Kidney epithelial cell (primary cell): ENCODE measurements at regions not wholly inside any gene's neighbourhood (a gene's known extent, or its start where the extent isn't known, plus 50 kb on each side); places are given as distances from the start of the nearest gene placed in this dataset.

Source experiments
- DNase-seq: peaks from one replicate; pipeline ENCODE4 v3.0.0-alpha.2; 2010; ENCODE audit warnings: low read depth
- H3K27me3 ChIP-seq: 2 replicates; pipeline ENCODE4 v1.6.0; 2011; ENCODE audit warnings: low read length; ENCODE audit not compliant: control insufficient read depth, insufficient read depth
- H3K36me3 ChIP-seq: 2 replicates; pipeline ENCODE4 v1.5.1; 2011; ENCODE audit warnings: low read length; ENCODE audit not compliant: control insufficient read depth, insufficient read depth
- H3K4me3 ChIP-seq: 2 replicates; pipeline ENCODE4 v1.5.1; 2011; ENCODE audit warnings: low read depth, mild to moderate bottlenecking, control low read depth, low read length
- CTCF ChIP-seq: IDR thresholded peaks from 2 replicates; pipeline ENCODE4 v1.5.1; 2011; ENCODE audit warnings: mild to moderate bottlenecking, moderate library complexity, low read length, control low read depth, inconsistent platforms; ENCODE audit not compliant: insufficient read depth, poor library complexity, severe bottlenecking

DNA sequence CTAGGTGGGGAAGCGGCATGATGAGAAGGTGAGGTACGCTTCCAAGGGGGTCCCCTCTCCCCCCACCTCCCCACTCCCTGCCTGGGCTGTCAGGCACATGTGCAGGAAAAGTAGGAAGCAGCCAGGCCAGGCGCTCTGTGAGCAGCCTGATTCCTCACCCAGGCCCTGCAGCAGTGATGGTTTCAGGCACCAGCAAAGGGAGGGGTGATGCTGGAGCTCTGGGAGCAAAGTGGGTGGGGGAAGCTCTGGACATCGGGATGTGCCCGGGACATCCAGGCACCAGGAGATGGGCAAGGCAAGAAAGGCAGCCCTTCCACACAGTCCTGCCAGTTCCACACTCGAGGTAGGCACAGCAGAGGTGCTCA is 106.1 kb downstream of the CRYAA start:
- no peak for DNase-seq
- no peaks in the 10 kb centered on the region for H3K36me3 ChIP-seq
- no peak for TF ChIP-seq CTCF
- H3K4me3 ChIP-seq: no peak overlapping the region
- peaks cover 60% of the 10 kb centered on the region for H3K27me3 ChIP-seq

GRCh38 chr21:43274022-43274945 is 105.5 kb downstream of the CRYAA start:
- no peak for TF ChIP-seq CTCF
- Histone ChIP-seq H3K4me3 (no peak overlapping the region), H3K36me3 (no peaks in the 10 kb centered on the region), H3K27me3 (peaks cover 57% of the 10 kb centered on the region)
- DNase-seq: no peak

DNA sequence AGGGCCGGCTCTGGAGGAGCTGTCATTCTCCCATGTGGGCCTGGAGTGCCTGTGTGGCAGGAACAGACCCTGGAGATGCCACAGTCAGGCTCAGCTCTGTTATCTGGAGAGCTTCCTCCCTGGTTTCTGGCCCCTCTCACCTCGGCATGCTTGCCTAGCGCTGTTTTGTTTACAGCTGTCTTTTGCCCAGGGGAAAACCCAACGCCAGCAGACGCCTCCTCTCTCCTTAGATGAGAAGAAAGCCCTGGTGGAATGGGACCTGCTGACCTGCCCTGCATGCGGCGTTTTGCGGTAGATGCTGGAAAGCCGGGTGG is 104.9 kb downstream of the CRYAA start:
- H3K27me3 ChIP-seq: peaks cover 51% of the 10 kb centered on the region
- no peak overlapping the region for H3K4me3 ChIP-seq
- no peak for TF ChIP-seq CTCF
- no peak for DNase-seq
- no peaks in the 10 kb centered on the region for H3K36me3 ChIP-seq

GRCh38 chr21:43273016-43273707 is 104.4 kb downstream of the CRYAA start:
- H3K27me3 ChIP-seq: peaks cover 46% of the 10 kb centered on the region
- DNase-seq: no peak
- no peak overlapping the region for H3K4me3 ChIP-seq
- TF ChIP-seq CTCF: no peak
- no peaks in the 10 kb centered on the region for H3K36me3 ChIP-seq

GRCh38 chr21:43272591-43272990 is 103.8 kb downstream of the CRYAA start:
- no peak for TF ChIP-seq CTCF
- Histone ChIP-seq H3K36me3 (no peaks in the 10 kb centered on the region), H3K27me3 (peaks cover 40% of the 10 kb centered on the region), H3K4me3 (no peak overlapping the region)
- DNase-seq: no peak
